ENCODE measurements at regions not wholly inside any gene's neighbourhood (a gene's known extent, or its start where the extent isn't known, plus 50 kb on each side); places are given as distances from the start of the nearest gene placed in this dataset.

- H3K4me3 ChIP-seq (ENCODE audit: low read depth, low read length), result no peak overlapping the region
- TF ChIP-seq CTCF (IDR thresholded peaks at IDR 0.05; ENCODE audit: low read depth, low read length), result no peak
These were observed 68.6 kb upstream of the COL5A2 start for GRCh38 chr2:189248141-189248540.

GRCh38 chr2:189249171-189249570, 69.6 kb upstream of the COL5A2 start:
- H3K4me3 ChIP-seq (ENCODE audit: low read depth, low read length), result no peak overlapping the region
- no peak for TF ChIP-seq CTCF (IDR thresholded peaks at IDR 0.05; ENCODE audit: low read depth, low read length)

GRCh38 chr2:189249901-189250300, 70.3 kb upstream of the COL5A2 start:
- no peak overlapping the region for H3K4me3 ChIP-seq (ENCODE audit: low read depth, low read length)

GRCh38 chr2:189252991-189253675, 73.6 kb upstream of the COL5A2 start:
- no peak overlapping the region for H3K4me3 ChIP-seq (ENCODE audit: low read depth, low read length)
- no peak for TF ChIP-seq CTCF (IDR thresholded peaks at IDR 0.05; ENCODE audit: low read depth, low read length)

More at GRCh38 chr2:189249901-189250300, 70.3 kb upstream of the COL5A2 start:
- no peak for TF ChIP-seq CTCF (IDR thresholded peaks at IDR 0.05; ENCODE audit: low read depth, low read length)

GRCh38 chr2:189253836-189254235, 74.3 kb upstream of the COL5A2 start:
- H3K4me3 ChIP-seq (ENCODE audit: low read depth, low read length), result no peak overlapping the region
- TF ChIP-seq CTCF (IDR thresholded peaks at IDR 0.05; ENCODE audit: low read depth, low read length), result no peak

- no peak overlapping the region for H3K4me3 ChIP-seq (ENCODE audit: low read depth, low read length)
- TF ChIP-seq CTCF (IDR thresholded peaks at IDR 0.05; ENCODE audit: low read depth, low read length), result no peak
These were observed 74.8 kb upstream of the COL5A2 start for GRCh38 chr2:189254268-189254883.

- H3K4me3 ChIP-seq (ENCODE audit: low read depth, low read length), result no peak overlapping the region
- no peak for TF ChIP-seq CTCF (IDR thresholded peaks at IDR 0.05; ENCODE audit: low read depth, low read length)
These were observed 76.2 kb upstream of the COL5A2 start for GRCh38 chr2:189255711-189256110.

All from WI38 (cell line).